Germinal center (tissue), 1 donor: ENCODE measurements at regions not wholly inside any gene's neighbourhood (a gene's known extent, or its start where the extent isn't known, plus 50 kb on each side); places are given as distances from the start of the nearest gene placed in this dataset.
"Not testable (repeated sequence)": the region's sequence is repeated elsewhere in the genome, so short reads cannot be mapped to it uniquely, and the experiment has no call there.

Source experiments
- DNase-seq: peaks from one replicate; pipeline ENCODE4 v3.0.0; 2012; ENCODE audit warnings: mixed read lengths, low spot score

GRCh38 chr6:19552076-19552475 lies 285.1 kb upstream of the ID4 start:
- DNase-seq, result no peak

- no peak for DNase-seq
These were observed 284.6 kb upstream of the ID4 start for GRCh38 chr6:19552588-19552987.

GRCh38 chr6:19554356-19555225 lies 282.6 kb upstream of the ID4 start:
- DNase-seq, result no peak

GRCh38 chr6:19557191-19557590 lies 280.0 kb upstream of the ID4 start:
- no peak for DNase-seq

- no peak for DNase-seq
These were observed 279.0 kb upstream of the ID4 start for GRCh38 chr6:19558201-19558600.

GRCh38 chr6:19558934-19559333 lies 278.2 kb upstream of the ID4 start:
- no peak for DNase-seq

- DNase-seq, result no peak
These were observed 274.7 kb upstream of the ID4 start for GRCh38 chr6:19562468-19562867.

- no peak for DNase-seq
These were observed 267.6 kb upstream of the ID4 start for GRCh38 chr6:19569563-19569962.

- no peak for DNase-seq
These were observed 266.0 kb upstream of the ID4 start for GRCh38 chr6:19571176-19571575.

GRCh38 chr6:19578481-19578880 lies 258.7 kb upstream of the ID4 start:
- DNase-seq, result no peak

GRCh38 chr6:19584207-19584606 lies 253.0 kb upstream of the ID4 start:
- DNase-seq, result not testable (repeated sequence)

- no peak for DNase-seq
These were observed 249.8 kb upstream of the ID4 start for GRCh38 chr6:19587238-19587942.

GRCh38 chr6:19590501-19591131 lies 246.6 kb upstream of the ID4 start:
- DNase-seq, result no peak

GRCh38 chr6:19597809-19598320 lies 239.3 kb upstream of the ID4 start:
- DNase-seq, result no peak

GRCh38 chr6:19599796-19600464 lies 237.2 kb upstream of the ID4 start:
- no peak for DNase-seq

- DNase-seq, result no peak
These were observed 234.6 kb upstream of the ID4 start for GRCh38 chr6:19602434-19603013.

GRCh38 chr6:19603721-19604120 lies 233.4 kb upstream of the ID4 start:
- no peak for DNase-seq

GRCh38 chr6:19605624-19606023 lies 231.5 kb upstream of the ID4 start:
- no peak for DNase-seq

GRCh38 chr6:19608546-19608945 lies 228.6 kb upstream of the ID4 start:
- no peak for DNase-seq

GRCh38 chr6:19609972-19610641 lies 227.1 kb upstream of the ID4 start:
- no peak for DNase-seq
